Neural cell (in vitro differentiated cells): ENCODE measurements at regions not wholly inside any gene's neighbourhood (a gene's known extent, or its start where the extent isn't known, plus 50 kb on each side); places are given as distances from the start of the nearest gene placed in this dataset.

Experiments
- EZH2 ChIP-seq: fragments of 200-600, 300-800 bp; shearing (Covaris generic), sonication (generic); IDR thresholded peaks from 2 replicates; pipeline ENCODE4 v1.6.1; 2014; ENCODE audit warnings: antibody characterized with exemption, low read length, borderline replicate concordance, mild to moderate bottlenecking; ENCODE audit not compliant: insufficient read depth, poor library complexity, severe bottlenecking
- TAF1 ChIP-seq: IDR thresholded peaks from 2 replicates; pipeline ENCODE4 v1.6.1; 2012; ENCODE audit warnings: low read depth
- TF ChIP-seq, protein P1 (sequence below): fragments of 450-650 bp; IDR thresholded peaks from 2 replicates; pipeline ENCODE4 v1.5.1; 2014; ENCODE audit warnings: antibody characterized with exemption, mild to moderate bottlenecking, moderate library complexity; ENCODE audit not compliant: poor library complexity, severe bottlenecking

DNA sequence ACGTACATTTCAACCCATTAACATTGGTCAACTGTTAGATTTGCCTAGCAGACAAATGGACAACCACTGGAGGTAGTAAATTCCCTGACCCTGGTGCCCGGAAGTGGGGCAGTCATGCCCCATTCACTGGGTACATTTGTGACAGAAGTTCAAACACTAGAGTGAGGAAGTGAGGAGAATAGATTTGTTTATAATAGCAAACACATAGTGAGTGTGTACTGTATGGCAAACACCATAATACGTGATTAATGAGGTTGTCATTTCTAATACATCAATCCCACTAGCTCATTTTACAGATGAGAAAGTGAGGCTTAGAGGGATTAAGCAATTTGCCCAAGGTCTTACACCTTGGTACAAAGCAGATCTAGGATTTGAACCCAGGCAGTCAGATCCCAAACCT is 181.9 kb upstream of the MKLN1 start:
- TF ChIP-seq, protein P1, sequence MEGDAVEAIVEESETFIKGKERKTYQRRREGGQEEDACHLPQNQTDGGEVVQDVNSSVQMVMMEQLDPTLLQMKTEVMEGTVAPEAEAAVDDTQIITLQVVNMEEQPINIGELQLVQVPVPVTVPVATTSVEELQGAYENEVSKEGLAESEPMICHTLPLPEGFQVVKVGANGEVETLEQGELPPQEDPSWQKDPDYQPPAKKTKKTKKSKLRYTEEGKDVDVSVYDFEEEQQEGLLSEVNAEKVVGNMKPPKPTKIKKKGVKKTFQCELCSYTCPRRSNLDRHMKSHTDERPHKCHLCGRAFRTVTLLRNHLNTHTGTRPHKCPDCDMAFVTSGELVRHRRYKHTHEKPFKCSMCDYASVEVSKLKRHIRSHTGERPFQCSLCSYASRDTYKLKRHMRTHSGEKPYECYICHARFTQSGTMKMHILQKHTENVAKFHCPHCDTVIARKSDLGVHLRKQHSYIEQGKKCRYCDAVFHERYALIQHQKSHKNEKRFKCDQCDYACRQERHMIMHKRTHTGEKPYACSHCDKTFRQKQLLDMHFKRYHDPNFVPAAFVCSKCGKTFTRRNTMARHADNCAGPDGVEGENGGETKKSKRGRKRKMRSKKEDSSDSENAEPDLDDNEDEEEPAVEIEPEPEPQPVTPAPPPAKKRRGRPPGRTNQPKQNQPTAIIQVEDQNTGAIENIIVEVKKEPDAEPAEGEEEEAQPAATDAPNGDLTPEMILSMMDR, result no peak
- TF ChIP-seq TAF1 (no peak), EZH2 (no peak)
